ENCODE measurements at regions not wholly inside any gene's neighbourhood (a gene's known extent, or its start where the extent isn't known, plus 50 kb on each side); places are given as distances from the start of the nearest gene placed in this dataset.

DNA sequence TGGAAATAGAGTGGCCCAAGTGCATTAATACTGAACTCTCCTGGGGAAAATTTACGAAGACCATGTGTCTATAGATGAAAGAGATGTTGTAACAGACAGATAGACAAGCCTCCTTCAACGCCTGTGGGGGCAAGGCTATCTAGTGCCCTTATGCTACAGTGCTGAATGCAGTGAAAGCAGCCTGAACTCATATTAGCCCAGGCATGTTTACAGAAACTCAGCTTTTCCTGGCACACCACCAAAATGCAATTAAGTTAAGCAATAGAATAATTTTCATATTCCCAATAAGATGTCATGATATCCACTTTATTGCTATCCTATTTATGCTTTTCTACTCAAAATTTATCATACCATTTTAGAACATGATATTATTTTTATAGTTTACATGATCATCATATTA, 277.0 kb downstream of the DIRAS2 start:
- TF ChIP-seq EP300 (IDR thresholded peaks at IDR 0.05; ENCODE audit: low read depth) (no peak), POLR2A (IDR thresholded peaks at IDR 0.05) (no peak), POLR2AphosphoS5 (IDR thresholded peaks at IDR 0.05) (no peak)
- TF ChIP-seq, protein P1, sequence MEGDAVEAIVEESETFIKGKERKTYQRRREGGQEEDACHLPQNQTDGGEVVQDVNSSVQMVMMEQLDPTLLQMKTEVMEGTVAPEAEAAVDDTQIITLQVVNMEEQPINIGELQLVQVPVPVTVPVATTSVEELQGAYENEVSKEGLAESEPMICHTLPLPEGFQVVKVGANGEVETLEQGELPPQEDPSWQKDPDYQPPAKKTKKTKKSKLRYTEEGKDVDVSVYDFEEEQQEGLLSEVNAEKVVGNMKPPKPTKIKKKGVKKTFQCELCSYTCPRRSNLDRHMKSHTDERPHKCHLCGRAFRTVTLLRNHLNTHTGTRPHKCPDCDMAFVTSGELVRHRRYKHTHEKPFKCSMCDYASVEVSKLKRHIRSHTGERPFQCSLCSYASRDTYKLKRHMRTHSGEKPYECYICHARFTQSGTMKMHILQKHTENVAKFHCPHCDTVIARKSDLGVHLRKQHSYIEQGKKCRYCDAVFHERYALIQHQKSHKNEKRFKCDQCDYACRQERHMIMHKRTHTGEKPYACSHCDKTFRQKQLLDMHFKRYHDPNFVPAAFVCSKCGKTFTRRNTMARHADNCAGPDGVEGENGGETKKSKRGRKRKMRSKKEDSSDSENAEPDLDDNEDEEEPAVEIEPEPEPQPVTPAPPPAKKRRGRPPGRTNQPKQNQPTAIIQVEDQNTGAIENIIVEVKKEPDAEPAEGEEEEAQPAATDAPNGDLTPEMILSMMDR (IDR thresholded peaks at IDR 0.05), result no peak
